ENCODE measurements at regions not wholly inside any gene's neighbourhood (a gene's known extent, or its start where the extent isn't known, plus 50 kb on each side); places are given as distances from the start of the nearest gene placed in this dataset.

DNA sequence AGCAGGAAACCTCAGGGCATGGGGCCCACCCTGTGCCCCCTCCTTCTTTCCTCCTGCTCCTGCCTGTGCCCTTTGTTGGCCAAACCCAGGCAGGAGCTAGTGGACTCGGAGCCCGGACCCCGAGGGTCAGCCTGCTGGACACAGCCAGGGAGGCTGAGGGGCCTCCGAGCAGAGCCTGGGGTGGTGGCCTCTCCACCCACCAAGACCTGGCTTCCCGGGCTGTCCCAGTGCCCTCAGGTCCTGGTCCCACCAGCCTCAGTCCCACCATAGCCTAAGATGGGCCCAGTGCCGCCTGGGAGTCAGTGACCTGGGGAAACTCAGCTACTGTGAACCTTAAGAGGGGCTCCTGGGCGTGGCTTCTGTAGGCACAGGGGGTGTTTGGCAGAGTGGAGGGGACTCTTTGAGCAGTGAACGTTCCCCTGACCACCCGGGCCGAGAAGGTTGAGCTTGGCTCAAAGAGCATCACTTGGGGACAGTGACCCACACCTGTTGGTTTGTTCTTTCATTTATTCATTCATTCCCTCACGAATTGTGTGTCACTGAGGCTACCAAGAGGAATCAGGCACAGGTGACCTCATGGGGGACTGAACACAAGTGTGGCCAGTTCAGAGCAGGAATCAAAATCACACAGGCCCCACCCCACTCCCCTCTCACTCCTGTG lies 266.1 kb downstream of the ADGRD1 start:
- dilution Hi-C loops (cut with HindIII; ENCODE audit: low sequenced_read_pairs, unreplicated experiment) (no loop called here), in situ Hi-C loops (cut with MboI; ENCODE audit: low sequenced_read_pairs) (no loop called here), intact Hi-C loops (cut with micrococcal nuclease) (no loop called here)
- Histone ChIP-seq H3K9me3 (ENCODE audit: control insufficient read depth, insufficient read depth, low read length) (peaks cover 49% of the 10 kb centered on the region), H3K9ac (ENCODE audit: low read depth, low read length) (no peak overlapping the region), H2AK9ac (replicated peaks; ENCODE audit: low read depth, low read length, poor library complexity) (no peak overlapping the region), H2AK5ac (ENCODE audit: low read depth, low read length) (no peak overlapping the region), H3K56ac (ENCODE audit: extremely low read depth, insufficient read depth, low read length) (no peak overlapping the region), H2BK20ac (ENCODE audit: low read depth, low read length) (no peak overlapping the region), H3K79me1 (ENCODE audit: low read depth in 1 of 2, low read length in 2 of 2) (no peaks in the 10 kb centered on the region), H3K4me2 (ENCODE audit: low read depth, low read length) (no peak overlapping the region), H2BK15ac (ENCODE audit: low read depth, low read length) (no peak overlapping the region), H4K20me1 (ENCODE audit: insufficient read depth, low read length) (no peaks in the 10 kb centered on the region), H4K91ac (ENCODE audit: insufficient read depth, low read depth, low read length) (no peak overlapping the region), H2BK120ac (ENCODE audit: low read depth, low read length) (no peak overlapping the region), H4K5ac (ENCODE audit: low read depth, low read length) (no peak overlapping the region), H2AFZ (replicated peaks; ENCODE audit: low read length, poor library complexity) (no peak overlapping the region), H4K8ac (ENCODE audit: low read depth in 2 of 2, low read length in 2 of 2) (no peak overlapping the region), H3K14ac (replicated peaks; ENCODE audit: low read depth, low read length) (no peak overlapping the region), H3K4me3 (ENCODE audit: insufficient read depth, low read depth, low read length) (no peak overlapping the region), H3K4ac (ENCODE audit: low read depth, low read length) (no peak overlapping the region), H3K23ac (ENCODE audit: low read depth, low read length) (no peak overlapping the region), H2BK5ac (ENCODE audit: low read depth, low read length, poor library complexity, severe bottlenecking) (no peak overlapping the region), H3K27ac (ENCODE audit: insufficient read depth, low read length) (no peak overlapping the region), H3K27me3 (ENCODE audit: control insufficient read depth, insufficient read depth, low read length) (no peaks in the 10 kb centered on the region), H3K9me1 (ENCODE audit: insufficient read depth, low read length) (no peaks in the 10 kb centered on the region), H3K36me3 (ENCODE audit: control insufficient read depth, insufficient read depth, low read length) (no peaks in the 10 kb centered on the region), H3K18ac (ENCODE audit: low read depth, low read length) (no peak overlapping the region), H3K4me1 (ENCODE audit: control insufficient read depth, insufficient read depth, low read length) (no peaks in the 10 kb centered on the region)
- WGBS, 2 experiments (ENCODE audit: extremely low coverage in 2 of 2, insufficient read length in 1 of 2), result 50% methylated on average over 4 of the region's 11 CpGs; no CpG with 5 or more reads in 1 of the 2 experiments
- DNase-seq, result no peak
- ChIA-PET CTCF (no interaction called here), POLR2A (ENCODE audit: unreplicated experiment) (no interaction called here)
- ATAC-seq (ENCODE audit: low read depth), result no peak
- TF ChIP-seq MXI1 (IDR thresholded peaks at IDR 0.05; ENCODE audit: borderline replicate concordance, low read depth, low read length), result no peak
- TF ChIP-seq, protein P1, sequence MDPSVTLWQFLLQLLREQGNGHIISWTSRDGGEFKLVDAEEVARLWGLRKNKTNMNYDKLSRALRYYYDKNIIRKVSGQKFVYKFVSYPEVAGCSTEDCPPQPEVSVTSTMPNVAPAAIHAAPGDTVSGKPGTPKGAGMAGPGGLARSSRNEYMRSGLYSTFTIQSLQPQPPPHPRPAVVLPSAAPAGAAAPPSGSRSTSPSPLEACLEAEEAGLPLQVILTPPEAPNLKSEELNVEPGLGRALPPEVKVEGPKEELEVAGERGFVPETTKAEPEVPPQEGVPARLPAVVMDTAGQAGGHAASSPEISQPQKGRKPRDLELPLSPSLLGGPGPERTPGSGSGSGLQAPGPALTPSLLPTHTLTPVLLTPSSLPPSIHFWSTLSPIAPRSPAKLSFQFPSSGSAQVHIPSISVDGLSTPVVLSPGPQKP (IDR thresholded peaks at IDR 0.05; ENCODE audit: borderline replicate concordance, low read depth, low read length), result no peak
- TF ChIP-seq RCOR1 (IDR thresholded peaks at IDR 0.05; ENCODE audit: insufficient replicate concordance, low read length), result no peak
- TF ChIP-seq POLR2A (IDR thresholded peaks at IDR 0.05; ENCODE audit: low read depth, low read length), result no peak
- no peak for TF ChIP-seq RFX5 (IDR thresholded peaks at IDR 0.05; ENCODE audit: low read depth, low read length)
- BruUV-seq (replicated peaks), result no TSS peak

Measured in IMR-90 (cell line).